Lower lobe of right lung (tissue), 2 donors: ENCODE measurements at regions not wholly inside any gene's neighbourhood (a gene's known extent, or its start where the extent isn't known, plus 50 kb on each side); places are given as distances from the start of the nearest gene placed in this dataset.

Experiments
- ATAC-seq, 2 donors: fragments of 200-7000 bp; cut with Tn5 transposase; one replicate each; pipeline ENCODE4 v1.9.1; 2020 to 2022; ENCODE audit warnings: mild to moderate bottlenecking in 2 of 2, moderate library complexity in 2 of 2
- DNase-seq: peaks from one replicate; pipeline ENCODE4 v3.0.0-alpha.2; 2020
- H3K27ac ChIP-seq: fragments of 200-600 bp; one replicate; pipeline ENCODE4 v1.8.0; 2022
- H3K27me3 ChIP-seq: fragments of 200-600 bp; one replicate; pipeline ENCODE4 v1.8.0; 2022; ENCODE audit warnings: low read depth
- H3K36me3 ChIP-seq: fragments of 200-600 bp; one replicate; pipeline ENCODE4 v1.8.0; 2022; ENCODE audit warnings: mild to moderate bottlenecking
- H3K4me1 ChIP-seq: fragments of 200-600 bp; one replicate; pipeline ENCODE4 v1.8.0; 2022
- H3K4me3 ChIP-seq: fragments of 200-600 bp; one replicate; pipeline ENCODE4 v1.8.0; 2022; ENCODE audit warnings: mild to moderate bottlenecking
- H3K9me3 ChIP-seq: fragments of 200-600 bp; one replicate; pipeline ENCODE4 v1.8.0; 2022
- CTCF ChIP-seq: fragments of 200-600 bp; IDR thresholded peaks from one replicate; pipeline ENCODE4 v1.8.0; 2022; ENCODE audit warnings: antibody characterized with exemption, mild to moderate bottlenecking
- intact Hi-C: fragments of 100-400 bp; cut with DNase I; formaldehyde crosslinking; loops from one replicate; pipeline ENCODE4 v1.11.0; 2022
- donor health status: DM: no; HTN: yes; CAD: no; lungs with severe emphysema.

GRCh38 chr1:239739919-239740318 lies 351.8 kb upstream of the FMN2 start:
- DNase-seq (no peak), ATAC-seq (no peak)
- H3K27ac ChIP-seq = no peak overlapping the region
- H3K9me3 ChIP-seq = no peaks in the 10 kb centered on the region
- no peaks in the 10 kb centered on the region for H3K4me1 ChIP-seq
- intact Hi-C loops = no loop called here
- no peaks in the 10 kb centered on the region for H3K36me3 ChIP-seq
- TF ChIP-seq CTCF = no peak
- H3K4me3 ChIP-seq = no peak overlapping the region
- no peaks in the 10 kb centered on the region for H3K27me3 ChIP-seq

GRCh38 chr1:239742416-239743109 lies 349.1 kb upstream of the FMN2 start:
- TF ChIP-seq CTCF = no peak
- Histone ChIP-seq H3K4me1 (no peaks in the 10 kb centered on the region), H3K27me3 (no peaks in the 10 kb centered on the region), H3K36me3 (no peaks in the 10 kb centered on the region), H3K9me3 (no peaks in the 10 kb centered on the region), H3K4me3 (no peak overlapping the region), H3K27ac (no peak overlapping the region)
- DNase-seq (no peak), ATAC-seq (no peak)
- intact Hi-C loops = no loop called here

GRCh38 chr1:239744851-239745250 lies 346.8 kb upstream of the FMN2 start:
- no peak for ATAC-seq
- no peaks in the 10 kb centered on the region for H3K36me3 ChIP-seq
- DNase-seq = no peak

GRCh38 chr1:239755107-239755912 lies 336.4 kb upstream of the FMN2 start:
- Histone ChIP-seq H3K4me3 (no peak overlapping the region), H3K27ac (no peak overlapping the region), H3K4me1 (no peaks in the 10 kb centered on the region), H3K27me3 (no peaks in the 10 kb centered on the region), H3K9me3 (no peaks in the 10 kb centered on the region), H3K36me3 (no peaks in the 10 kb centered on the region)
- no peak for TF ChIP-seq CTCF
- ATAC-seq = no peak
- DNase-seq = no peak
- intact Hi-C loops = no loop called here

More at GRCh38 chr1:239744851-239745250, 346.8 kb upstream of the FMN2 start:
- Histone ChIP-seq H3K27me3 (no peaks in the 10 kb centered on the region), H3K4me1 (no peaks in the 10 kb centered on the region), H3K27ac (no peak overlapping the region), H3K4me3 (no peak overlapping the region), H3K9me3 (no peaks in the 10 kb centered on the region)
- no peak for TF ChIP-seq CTCF
- intact Hi-C loops = no loop called here

- intact Hi-C loops = no loop called here
- no peak for ATAC-seq
- Histone ChIP-seq H3K27me3 (no peaks in the 10 kb centered on the region), H3K4me1 (no peaks in the 10 kb centered on the region), H3K9me3 (no peaks in the 10 kb centered on the region), H3K4me3 (no peak overlapping the region), H3K36me3 (no peaks in the 10 kb centered on the region), H3K27ac (no peak overlapping the region)
- DNase-seq = no peak
- no peak for TF ChIP-seq CTCF
Measured at GRCh38 chr1:239757716-239758115, 334.0 kb upstream of the FMN2 start.
